Nephron progenitor cell (in vitro differentiated cells): ENCODE measurements at regions not wholly inside any gene's neighbourhood (a gene's known extent, or its start where the extent isn't known, plus 50 kb on each side); places are given as distances from the start of the nearest gene placed in this dataset.

Experiments
- DNase-seq: peaks from one replicate; pipeline ENCODE4 v3.0.0; 2021
- H3K27ac Mint-ChIP-seq: 2 replicates; pipeline ENCODE4 v1.8.0; 2021; ENCODE audit warnings: mild to moderate bottlenecking, moderate library complexity, mixed read lengths
- H3K27me3 Mint-ChIP-seq: 2 replicates; pipeline ENCODE4 v1.8.0; 2021; ENCODE audit warnings: mild to moderate bottlenecking, low read depth, mixed read lengths; ENCODE audit not compliant: poor library complexity
- H3K36me3 Mint-ChIP-seq: 2 replicates; pipeline ENCODE4 v1.8.0; 2021; ENCODE audit warnings: low read depth, mixed read lengths
- H3K4me1 Mint-ChIP-seq: 2 replicates; pipeline ENCODE4 v1.8.0; 2021; ENCODE audit warnings: mixed read lengths
- H3K4me3 Mint-ChIP-seq: 2 replicates; pipeline ENCODE4 v1.8.0; 2021; ENCODE audit warnings: mild to moderate bottlenecking, moderate library complexity, mixed read lengths
- H3K9me3 Mint-ChIP-seq: 2 replicates; pipeline ENCODE4 v1.8.0; 2021; ENCODE audit warnings: mild to moderate bottlenecking, moderate library complexity, mixed read lengths
- CTCF ChIP-seq: fragments of 200-600 bp; sonication (generic); IDR thresholded peaks from 2 replicates; pipeline ENCODE4 v1.5.0; 2021; ENCODE audit warnings: antibody characterized with exemption

GRCh38 chr5:5888284-5888683 is 465.8 kb downstream of the ICE1 start:
- Mint-ChIP-seq H3K4me1 (peaks cover 21% of the 10 kb centered on the region), H3K27me3 (peaks cover 55% of the 10 kb centered on the region), H3K9me3 (no peaks in the 10 kb centered on the region), H3K4me3 (no peak overlapping the region), H3K36me3 (no peaks in the 10 kb centered on the region), H3K27ac (no peak overlapping the region)
- TF ChIP-seq CTCF: no peak
- DNase-seq: no peak

- peaks cover 21% of the 10 kb centered on the region for H3K4me1 Mint-ChIP-seq
- no peak for TF ChIP-seq CTCF
- H3K4me3 Mint-ChIP-seq: no peak overlapping the region
- DNase-seq: no peak
- H3K27ac Mint-ChIP-seq: no peak overlapping the region
- no peaks in the 10 kb centered on the region for H3K36me3 Mint-ChIP-seq
- H3K27me3 Mint-ChIP-seq: peaks cover 58% of the 10 kb centered on the region
- no peaks in the 10 kb centered on the region for H3K9me3 Mint-ChIP-seq
Observed at GRCh38 chr5:5887833-5888232, 465.4 kb downstream of the ICE1 start.

GRCh38 chr5:5886812-5887486 is 464.5 kb downstream of the ICE1 start:
- TF ChIP-seq CTCF: peak; percentile 62
- peaks cover 63% of the 10 kb centered on the region for H3K27me3 Mint-ChIP-seq
- H3K9me3 Mint-ChIP-seq: no peaks in the 10 kb centered on the region
- no peak overlapping the region for H3K27ac Mint-ChIP-seq
- peak; percentile 58 for DNase-seq
- no peak overlapping the region for H3K4me3 Mint-ChIP-seq
- H3K4me1 Mint-ChIP-seq: peaks cover 14% of the 10 kb centered on the region
- no peaks in the 10 kb centered on the region for H3K36me3 Mint-ChIP-seq

- H3K27me3 Mint-ChIP-seq: peaks cover 63% of the 10 kb centered on the region
- no peak for TF ChIP-seq CTCF
- H3K4me3 Mint-ChIP-seq: no peak overlapping the region
- no peak overlapping the region for H3K27ac Mint-ChIP-seq
- DNase-seq: no peak
- no peaks in the 10 kb centered on the region for H3K36me3 Mint-ChIP-seq
- H3K4me1 Mint-ChIP-seq: peaks cover 8% of the 10 kb centered on the region
- no peaks in the 10 kb centered on the region for H3K9me3 Mint-ChIP-seq
Observed at GRCh38 chr5:5886353-5886752, 463.9 kb downstream of the ICE1 start.

GRCh38 chr5:5885782-5886181 is 463.3 kb downstream of the ICE1 start:
- no peak overlapping the region for H3K27ac Mint-ChIP-seq
- DNase-seq: no peak
- H3K9me3 Mint-ChIP-seq: no peaks in the 10 kb centered on the region
- H3K4me3 Mint-ChIP-seq: no peak overlapping the region
- H3K27me3 Mint-ChIP-seq: peaks cover 63% of the 10 kb centered on the region
- H3K4me1 Mint-ChIP-seq: peaks cover 2% of the 10 kb centered on the region
- TF ChIP-seq CTCF: no peak
- H3K36me3 Mint-ChIP-seq: no peaks in the 10 kb centered on the region

- no peak overlapping the region for H3K4me3 Mint-ChIP-seq
- H3K36me3 Mint-ChIP-seq: no peaks in the 10 kb centered on the region
- H3K4me1 Mint-ChIP-seq: no peaks in the 10 kb centered on the region
- H3K27ac Mint-ChIP-seq: no peak overlapping the region
- H3K27me3 Mint-ChIP-seq: peaks cover 66% of the 10 kb centered on the region
- DNase-seq: no peak
- no peak for TF ChIP-seq CTCF
- no peaks in the 10 kb centered on the region for H3K9me3 Mint-ChIP-seq
Observed at GRCh38 chr5:5884593-5884992, 462.1 kb downstream of the ICE1 start.
